Tibial nerve (tissue), 4 donors: ENCODE measurements at regions not wholly inside any gene's neighbourhood (a gene's known extent, or its start where the extent isn't known, plus 50 kb on each side); places are given as distances from the start of the nearest gene placed in this dataset.

Source experiments
- EP300 ChIP-seq, 2 donors: sonication (generic); formaldehyde crosslinking; IDR thresholded peaks; one replicate each; pipeline ENCODE4 v1.6.1; 2017; ENCODE audit warnings: antibody characterized with exemption in 2 of 2, mild to moderate bottlenecking in 1 of 2
- POLR2A ChIP-seq, 2 donors: fragments of 450-650 bp; IDR thresholded peaks; one replicate each; pipeline ENCODE4 v1.6.1; 2017; ENCODE audit warnings: antibody characterized with exemption in 2 of 2, mild to moderate bottlenecking in 2 of 2, moderate library complexity in 2 of 2
- TF ChIP-seq, protein P1 (sequence below), 5 experiments: fragments of 200-600 bp in 3 of 5; fragments of 450-650 bp in 2 of 5; sonication (generic) in 3 of 5; IDR thresholded peaks; one replicate each; pipeline ENCODE4 v1.5.1; 2016 to 2019; ENCODE audit warnings: antibody characterized with exemption in 5 of 5, mild to moderate bottlenecking in 3 of 5, moderate library complexity in 2 of 5

DNA sequence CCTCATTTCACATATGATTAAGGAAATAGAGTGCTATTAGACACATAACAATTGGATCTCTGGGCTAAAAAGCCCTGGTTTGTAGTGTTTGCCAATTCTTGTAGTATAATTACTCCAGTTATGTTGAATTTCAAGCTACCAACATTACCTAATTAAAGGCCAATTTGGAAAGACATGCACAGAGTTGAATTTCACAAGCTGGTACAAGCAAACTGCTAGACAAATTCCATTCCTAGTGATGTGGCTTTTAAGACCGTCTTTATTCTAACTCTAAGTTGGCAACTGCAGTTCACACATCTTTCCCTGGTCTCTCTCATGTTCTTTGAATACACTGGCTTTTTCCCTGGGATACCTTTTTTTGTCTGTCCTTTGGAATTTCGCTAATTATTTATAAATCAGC lies 384.1 kb upstream of the CNTNAP2 start:
- TF ChIP-seq, protein P1, sequence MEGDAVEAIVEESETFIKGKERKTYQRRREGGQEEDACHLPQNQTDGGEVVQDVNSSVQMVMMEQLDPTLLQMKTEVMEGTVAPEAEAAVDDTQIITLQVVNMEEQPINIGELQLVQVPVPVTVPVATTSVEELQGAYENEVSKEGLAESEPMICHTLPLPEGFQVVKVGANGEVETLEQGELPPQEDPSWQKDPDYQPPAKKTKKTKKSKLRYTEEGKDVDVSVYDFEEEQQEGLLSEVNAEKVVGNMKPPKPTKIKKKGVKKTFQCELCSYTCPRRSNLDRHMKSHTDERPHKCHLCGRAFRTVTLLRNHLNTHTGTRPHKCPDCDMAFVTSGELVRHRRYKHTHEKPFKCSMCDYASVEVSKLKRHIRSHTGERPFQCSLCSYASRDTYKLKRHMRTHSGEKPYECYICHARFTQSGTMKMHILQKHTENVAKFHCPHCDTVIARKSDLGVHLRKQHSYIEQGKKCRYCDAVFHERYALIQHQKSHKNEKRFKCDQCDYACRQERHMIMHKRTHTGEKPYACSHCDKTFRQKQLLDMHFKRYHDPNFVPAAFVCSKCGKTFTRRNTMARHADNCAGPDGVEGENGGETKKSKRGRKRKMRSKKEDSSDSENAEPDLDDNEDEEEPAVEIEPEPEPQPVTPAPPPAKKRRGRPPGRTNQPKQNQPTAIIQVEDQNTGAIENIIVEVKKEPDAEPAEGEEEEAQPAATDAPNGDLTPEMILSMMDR (IDR thresholded peaks at IDR 0.05): no peak
- TF ChIP-seq POLR2A (IDR thresholded peaks at IDR 0.05) (no peak), EP300 (IDR thresholded peaks at IDR 0.05) (no peak)
